Body of pancreas (tissue), 4 donors: ENCODE measurements at regions not wholly inside any gene's neighbourhood (a gene's known extent, or its start where the extent isn't known, plus 50 kb on each side); places are given as distances from the start of the nearest gene placed in this dataset.

Experiments used
- ATAC-seq: fragments of 150-250 bp; one replicate; pipeline ENCODE4 v1.9.1; 2016
- DNase-seq, 4 donors: peaks; one replicate each; pipeline ENCODE4 v3.0.0-alpha.2; 2019
- H3K27ac ChIP-seq, 4 donors: fragments of 200-600 bp; sonication (generic); 1 replicate in 3 of 4; 2 replicates in 1 of 4; pipeline versions ENCODE4 v1.5.1 to v1.6.1; 2016 to 2019; ENCODE audit warnings: mild to moderate bottlenecking in 1 of 4, mixed read lengths in 1 of 4, moderate library complexity in 1 of 4
- H3K27me3 ChIP-seq, 2 donors: fragments of 200-600 bp; sonication (generic); one replicate each; pipeline ENCODE4 v1.6.0; 2016; ENCODE audit warnings: mild to moderate bottlenecking in 1 of 2
- H3K36me3 ChIP-seq, 2 donors: fragments of 200-600 bp; sonication (generic); replicated peaks in 1 of 2; 2 replicates each; pipeline ENCODE4 v1.5.1; 2016; ENCODE audit warnings: low read depth in 2 of 2; ENCODE audit not compliant: insufficient read depth in 1 of 2
- H3K4me1 ChIP-seq: fragments of 200-600 bp; sonication (generic); one replicate; pipeline ENCODE4 v1.6.0; 2016
- H3K4me3 ChIP-seq, 2 donors: fragments of 200-600 bp; sonication (generic); 1 replicate in 1 of 2; 2 replicates in 1 of 2; pipeline ENCODE4 v1.5.1; 2016 to 2019
- H3K9me3 ChIP-seq, 3 donors: fragments of 200-600 bp; sonication (generic); 1 replicate in 2 of 3; 2 replicates in 1 of 3; pipeline ENCODE4 v1.5.1; 2016
- POLR2A ChIP-seq, 3 donors: fragments of 450-650 bp; IDR thresholded peaks; one replicate each; pipeline ENCODE4 v1.6.1; 2016; ENCODE audit warnings: antibody characterized with exemption in 3 of 3, mild to moderate bottlenecking in 2 of 3
- WGBS, 2 donors: methylation state at CpG; one replicate each; pipeline ENCODE4 v1.1.5; 2017; 5-methylcytosine and 5-hydroxymethylcytosine counted together
- intact Hi-C: fragments of 100-400 bp; cut with DNase I; formaldehyde crosslinking; loops from one replicate; pipeline ENCODE4 v1.15.1; 2023
- TF ChIP-seq, protein P1 (sequence below), 7 experiments: fragments of 450-650 bp in 4 of 7; fragments of 200-600 bp in 3 of 7; sonication (generic) in 3 of 7; IDR thresholded peaks; one replicate each; pipeline ENCODE4 v1.5.1; 2016 to 2019; ENCODE audit warnings: antibody characterized with exemption in 7 of 7

DNA sequence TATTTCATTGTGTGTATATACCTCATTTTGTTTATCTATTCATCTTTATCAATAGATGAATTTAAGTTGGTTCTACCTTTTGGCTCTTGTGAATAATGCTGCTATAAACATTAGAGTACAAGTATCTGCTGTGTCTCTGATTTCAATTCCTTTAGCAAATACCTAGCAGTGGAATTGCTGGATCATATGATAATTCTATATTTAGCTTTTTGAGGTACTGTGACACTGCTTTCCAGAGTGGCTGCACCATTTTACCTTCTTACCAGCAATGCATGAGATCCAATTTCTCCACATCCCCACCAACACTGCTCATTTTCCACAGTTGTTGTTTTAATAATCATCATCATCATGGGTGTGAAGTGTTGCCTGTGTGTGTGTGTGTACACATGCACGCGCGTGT lies 182.3 kb downstream of the MBOAT1 start:
- intact Hi-C loops = no loop called here
- no peak for ATAC-seq

DNA sequence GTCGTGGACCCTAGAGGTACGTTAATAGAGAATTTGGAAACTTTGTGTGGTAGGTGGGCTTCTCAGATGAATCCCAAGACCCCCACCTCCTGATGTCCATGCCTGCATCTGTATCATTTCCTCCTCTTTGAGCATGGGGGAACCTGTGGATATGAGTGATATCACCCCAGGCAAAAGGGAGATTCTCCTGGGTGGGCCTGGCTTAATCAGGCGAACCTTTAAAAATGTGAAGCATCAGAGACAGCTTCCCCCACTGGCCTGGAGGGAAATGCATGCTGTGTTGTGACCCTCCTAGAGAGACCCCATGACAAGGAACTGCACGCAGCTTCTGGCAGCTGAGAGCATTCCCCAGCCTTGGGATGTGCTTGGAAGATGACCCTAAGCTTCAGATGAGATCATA lies 180.9 kb downstream of the MBOAT1 start:
- Histone ChIP-seq H3K36me3 (no peaks in the 10 kb centered on the region), H3K4me1 (no peaks in the 10 kb centered on the region), H3K9me3 (no peaks in the 10 kb centered on the region), H3K4me3 (no peak overlapping the region), H3K27ac (no peak overlapping the region), H3K27me3 (peaks cover 0 to 5% of the 10 kb centered on the region in 2 donors)
- intact Hi-C loops = no loop called here
- no peak for ATAC-seq
- no peak for DNase-seq
- 90 to 100% methylated on average over 3 to 4 of the region's 4 CpGs for WGBS, 2 donors
- TF ChIP-seq, protein P1, sequence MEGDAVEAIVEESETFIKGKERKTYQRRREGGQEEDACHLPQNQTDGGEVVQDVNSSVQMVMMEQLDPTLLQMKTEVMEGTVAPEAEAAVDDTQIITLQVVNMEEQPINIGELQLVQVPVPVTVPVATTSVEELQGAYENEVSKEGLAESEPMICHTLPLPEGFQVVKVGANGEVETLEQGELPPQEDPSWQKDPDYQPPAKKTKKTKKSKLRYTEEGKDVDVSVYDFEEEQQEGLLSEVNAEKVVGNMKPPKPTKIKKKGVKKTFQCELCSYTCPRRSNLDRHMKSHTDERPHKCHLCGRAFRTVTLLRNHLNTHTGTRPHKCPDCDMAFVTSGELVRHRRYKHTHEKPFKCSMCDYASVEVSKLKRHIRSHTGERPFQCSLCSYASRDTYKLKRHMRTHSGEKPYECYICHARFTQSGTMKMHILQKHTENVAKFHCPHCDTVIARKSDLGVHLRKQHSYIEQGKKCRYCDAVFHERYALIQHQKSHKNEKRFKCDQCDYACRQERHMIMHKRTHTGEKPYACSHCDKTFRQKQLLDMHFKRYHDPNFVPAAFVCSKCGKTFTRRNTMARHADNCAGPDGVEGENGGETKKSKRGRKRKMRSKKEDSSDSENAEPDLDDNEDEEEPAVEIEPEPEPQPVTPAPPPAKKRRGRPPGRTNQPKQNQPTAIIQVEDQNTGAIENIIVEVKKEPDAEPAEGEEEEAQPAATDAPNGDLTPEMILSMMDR (IDR thresholded peaks at IDR 0.05) = no peak
- TF ChIP-seq POLR2A (IDR thresholded peaks at IDR 0.05) = no peak

More for the DNA sequence above, 182.3 kb downstream of the MBOAT1 start:
- no peaks in the 10 kb centered on the region for H3K36me3 ChIP-seq
- no peaks in the 10 kb centered on the region for H3K9me3 ChIP-seq
- no peak overlapping the region for H3K4me3 ChIP-seq
- no peaks in the 10 kb centered on the region for H3K4me1 ChIP-seq
- DNase-seq = no peak
- TF ChIP-seq POLR2A (IDR thresholded peaks at IDR 0.05) = no peak
- TF ChIP-seq, protein P1 (IDR thresholded peaks at IDR 0.05) = no peak
- peaks cover 0 to 5% of the 10 kb centered on the region in 2 donors for H3K27me3 ChIP-seq
- WGBS, 2 donors = 88 to 90% methylated on average over 3 of the region's 3 CpGs
- H3K27ac ChIP-seq = no peak overlapping the region

DNA sequence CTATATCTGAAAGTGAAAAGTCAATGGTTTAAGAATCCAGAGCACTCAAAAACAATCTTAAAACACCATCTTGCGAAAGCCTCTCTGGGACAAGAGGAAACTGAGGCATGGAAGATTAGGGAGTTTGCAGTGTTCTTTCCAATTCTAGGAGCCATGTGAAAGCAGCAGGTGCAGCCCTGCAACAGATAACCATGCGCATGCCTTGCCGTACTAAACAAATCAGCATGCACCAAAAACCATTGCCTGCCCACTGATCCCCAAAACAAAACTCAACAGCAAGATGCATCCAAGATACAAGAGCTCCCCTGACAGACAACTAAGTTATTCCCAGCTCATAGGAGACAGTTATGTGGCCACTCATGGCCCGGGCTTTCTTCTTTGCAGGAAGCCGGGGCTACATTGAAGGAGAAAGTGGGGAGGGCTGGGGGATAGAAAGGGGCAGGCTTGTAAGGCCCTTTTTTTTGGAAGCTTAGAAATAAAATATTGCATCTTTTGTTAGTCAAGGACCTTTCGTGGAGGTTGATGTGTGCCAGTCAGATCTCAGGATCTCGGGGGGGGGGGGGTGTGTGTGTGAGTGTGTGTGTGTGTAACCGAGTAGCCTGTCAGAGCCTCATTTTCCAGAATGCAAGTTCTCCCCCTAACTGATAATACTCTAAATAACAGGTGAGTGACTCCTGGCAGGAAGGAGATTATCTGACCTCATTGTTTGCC lies 178.4 kb downstream of the MBOAT1 start:
- Histone ChIP-seq H3K27ac (no peak overlapping the region), H3K4me3 (no peak overlapping the region), H3K27me3 (peaks cover 0 to 5% of the 10 kb centered on the region in 2 donors), H3K9me3 (no peaks in the 10 kb centered on the region), H3K4me1 (no peaks in the 10 kb centered on the region), H3K36me3 (no peaks in the 10 kb centered on the region)
- DNase-seq (no peak), ATAC-seq (no peak)
- no peak for TF ChIP-seq POLR2A (IDR thresholded peaks at IDR 0.05)
- TF ChIP-seq, protein P1 (IDR thresholded peaks at IDR 0.05) = no peak
- intact Hi-C loops = no loop called here
- WGBS, 2 donors = 46 to 55% methylated on average over 8 of the region's 8 CpGs

DNA sequence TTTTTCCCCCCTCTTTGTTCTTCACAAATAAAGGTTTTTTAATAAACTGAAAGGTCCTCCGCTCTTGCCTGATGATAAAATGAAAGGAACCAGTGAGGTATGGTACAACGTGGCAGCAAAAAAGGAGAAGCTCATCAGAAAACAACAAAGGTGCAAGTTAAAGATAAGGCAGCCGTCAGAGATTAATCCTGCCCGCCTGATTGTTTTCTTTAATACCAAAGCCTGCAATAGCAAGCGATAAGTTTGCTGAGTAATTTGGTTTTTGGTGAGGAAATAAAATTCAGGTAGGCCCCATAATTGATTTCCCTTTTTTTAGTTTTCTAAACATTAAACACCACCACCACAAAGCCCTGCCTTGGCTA lies 177.9 kb downstream of the MBOAT1 start:
- Histone ChIP-seq H3K27ac (no peak overlapping the region), H3K4me1 (no peaks in the 10 kb centered on the region), H3K27me3 (peaks cover 0 to 5% of the 10 kb centered on the region in 2 donors), H3K36me3 (no peaks in the 10 kb centered on the region), H3K9me3 (no peaks in the 10 kb centered on the region), H3K4me3 (no peak overlapping the region)
- intact Hi-C loops = no loop called here
- 12 to 19% methylated on average over 5 of the region's 5 CpGs for WGBS, 2 donors
- ATAC-seq = no peak
- no peak for DNase-seq
- TF ChIP-seq, protein P1 (IDR thresholded peaks at IDR 0.05) = no peak
- no peak for TF ChIP-seq POLR2A (IDR thresholded peaks at IDR 0.05)

DNA sequence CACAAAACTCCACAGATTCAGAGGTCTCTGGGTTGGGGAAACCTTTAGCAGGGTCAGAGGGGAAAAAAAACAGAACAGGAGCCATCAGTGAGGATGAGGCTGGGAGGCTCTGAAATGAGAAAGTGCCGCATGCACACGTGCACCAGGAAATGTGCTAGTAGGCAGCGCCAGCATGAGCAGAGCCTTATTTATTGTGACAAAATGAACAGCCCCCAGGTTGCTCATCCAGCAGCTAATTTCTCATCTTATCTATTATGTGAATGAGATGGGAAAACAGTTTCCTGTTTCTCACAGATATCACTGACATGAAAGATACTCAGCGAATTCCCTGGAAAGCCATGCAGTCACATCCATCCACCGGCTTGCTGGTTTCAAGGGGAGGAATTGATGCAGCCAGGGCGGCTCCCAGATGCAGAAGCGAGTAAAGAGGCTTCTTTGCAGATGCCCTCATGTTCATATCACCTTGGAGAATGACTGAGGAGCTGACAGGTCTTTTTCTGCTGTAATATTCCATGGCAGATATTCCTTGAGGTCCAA lies 176.1 kb downstream of the MBOAT1 start:
- H3K4me3 ChIP-seq = no peak overlapping the region
- H3K4me1 ChIP-seq = no peaks in the 10 kb centered on the region
- H3K27me3 ChIP-seq = peaks cover 0 to 5% of the 10 kb centered on the region in 2 donors
- 67 to 79% methylated on average over 7 of the region's 7 CpGs for WGBS, 2 donors
- no peaks in the 10 kb centered on the region for H3K36me3 ChIP-seq
- no peak for DNase-seq
- intact Hi-C loops = no loop called here
- H3K9me3 ChIP-seq = no peaks in the 10 kb centered on the region
- ATAC-seq = no peak
- no peak overlapping the region for H3K27ac ChIP-seq
- TF ChIP-seq, protein P1 (IDR thresholded peaks at IDR 0.05) = no peak
- TF ChIP-seq POLR2A (IDR thresholded peaks at IDR 0.05) = no peak
